HCEC 1CT (cell line): ENCODE measurements at regions not wholly inside any gene's neighbourhood (a gene's known extent, or its start where the extent isn't known, plus 50 kb on each side); places are given as distances from the start of the nearest gene placed in this dataset.
"Not testable (repeated sequence)": the region's sequence is repeated elsewhere in the genome, so short reads cannot be mapped to it uniquely, and the experiment has no call there.

Source experiments
- DNase-seq: peaks from one replicate; pipeline ENCODE4 v3.0.0-alpha.2; 2017

DNA sequence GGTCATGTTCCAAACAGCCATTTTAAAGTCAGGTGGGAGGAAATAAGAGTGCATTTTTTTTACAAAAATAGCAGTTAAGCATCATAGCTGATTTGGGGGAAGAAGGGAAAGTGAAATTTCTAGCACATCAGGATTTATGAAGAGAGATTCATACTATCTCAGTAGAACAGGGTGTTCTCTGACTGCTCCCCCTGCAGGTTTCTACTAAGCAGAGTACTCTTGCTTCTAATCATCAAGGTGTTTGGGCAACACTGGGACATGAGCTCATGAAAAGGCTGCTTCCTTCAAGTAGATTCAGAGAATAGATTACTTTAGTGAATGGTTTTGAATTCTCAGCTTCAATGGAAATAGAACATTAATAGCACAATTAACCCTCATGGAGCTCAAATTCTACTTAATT is 591.4 kb upstream of the PCDH10 start:
- no peak for DNase-seq

DNA sequence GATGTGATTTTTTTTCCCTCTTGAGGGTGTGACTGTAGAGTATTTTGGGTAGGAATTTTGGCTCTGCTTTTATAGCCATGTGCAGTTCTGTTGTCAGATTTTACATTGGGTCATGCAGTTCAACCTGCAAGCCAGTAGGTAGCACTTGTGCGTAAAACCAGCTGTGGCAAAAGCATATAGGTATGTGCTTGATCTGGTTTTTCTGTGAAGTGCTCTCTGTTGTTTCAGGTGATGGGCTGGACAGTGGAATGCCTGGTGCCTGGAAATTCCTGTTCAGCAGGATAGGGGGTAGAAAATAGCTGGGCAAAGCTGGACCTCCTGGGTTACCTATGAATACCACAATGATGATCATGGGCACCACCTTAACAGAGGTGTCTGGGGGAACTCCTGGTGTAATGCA is 584.2 kb upstream of the PCDH10 start:
- no peak for DNase-seq

DNA sequence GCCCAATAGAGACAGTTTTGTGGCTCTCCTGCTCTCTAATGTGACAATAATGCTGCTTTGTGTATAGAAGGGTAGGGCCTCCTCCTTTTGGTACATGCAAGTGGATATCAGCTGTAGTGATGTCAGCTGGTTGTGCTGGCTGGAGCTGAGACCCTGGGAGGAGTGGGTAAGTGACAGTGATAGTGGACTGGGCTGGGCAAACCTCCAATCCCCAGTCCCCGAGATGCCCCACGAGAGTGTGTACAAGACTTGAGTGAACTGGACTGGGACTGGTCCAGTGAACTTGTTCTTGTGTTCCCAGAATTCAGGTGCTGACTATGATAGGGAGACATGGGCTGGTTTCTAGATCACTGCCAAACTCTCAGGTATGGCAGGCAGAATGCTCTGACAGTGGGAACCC is 583.6 kb upstream of the PCDH10 start:
- no peak for DNase-seq

DNA sequence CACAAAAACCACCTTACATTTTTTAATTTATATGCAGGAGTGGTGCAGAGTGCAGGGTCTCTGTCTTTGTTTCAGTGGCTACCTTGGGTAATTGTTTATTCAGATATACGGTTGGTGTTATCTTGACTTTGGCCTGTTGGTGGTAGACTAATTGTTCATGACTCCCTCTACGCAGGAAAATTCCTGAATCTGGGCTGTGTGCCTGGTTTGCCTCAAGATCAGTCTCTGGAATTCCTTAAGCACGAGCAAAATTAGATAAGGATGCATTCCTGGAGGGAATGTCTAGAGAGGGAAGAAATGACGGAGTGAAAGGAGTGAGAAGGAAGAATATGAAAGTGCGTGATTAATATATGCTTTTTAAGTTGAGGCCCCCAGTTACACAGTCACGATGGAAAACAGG is 576.9 kb upstream of the PCDH10 start:
- DNase-seq = no peak

DNA sequence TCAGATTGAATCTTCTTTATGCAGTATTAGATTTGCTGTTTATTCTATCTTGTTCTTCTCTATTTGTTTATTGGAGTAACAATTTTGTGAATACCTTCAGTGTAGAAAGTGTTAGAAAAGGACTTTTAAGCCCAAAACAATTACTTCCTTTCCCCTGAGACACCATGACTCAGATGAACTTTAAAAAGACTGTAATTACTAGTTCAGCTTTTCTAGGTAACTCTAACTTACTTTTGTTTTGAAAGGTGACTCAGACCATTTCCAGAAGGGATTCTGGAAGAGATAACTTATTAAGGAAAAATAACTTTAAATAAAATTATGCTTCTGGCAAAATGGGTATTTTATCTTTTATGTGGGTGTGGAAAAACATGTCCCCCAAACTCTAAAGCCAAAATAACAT is 561.5 kb upstream of the PCDH10 start:
- DNase-seq = peak; percentile 14

DNA sequence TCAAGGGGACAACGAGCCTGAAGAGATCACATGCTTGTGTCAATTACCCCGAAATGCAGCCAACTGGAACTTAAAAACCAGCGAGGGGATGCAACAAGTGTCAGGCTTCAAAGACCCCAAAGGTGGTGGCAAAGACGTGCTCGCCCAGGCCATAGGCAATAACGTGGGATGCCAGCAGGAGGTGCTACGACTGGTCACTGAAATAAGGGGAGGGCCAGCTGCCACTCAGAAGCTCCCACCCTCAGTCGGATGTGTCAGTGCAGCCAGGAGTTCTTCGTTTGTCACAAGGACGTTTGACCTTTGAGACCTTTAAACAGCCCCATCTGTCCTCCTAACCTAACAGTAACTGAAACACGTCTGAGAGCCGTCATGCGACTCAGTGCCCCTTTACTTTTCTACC is 556.8 kb upstream of the PCDH10 start:
- no peak for DNase-seq

DNA sequence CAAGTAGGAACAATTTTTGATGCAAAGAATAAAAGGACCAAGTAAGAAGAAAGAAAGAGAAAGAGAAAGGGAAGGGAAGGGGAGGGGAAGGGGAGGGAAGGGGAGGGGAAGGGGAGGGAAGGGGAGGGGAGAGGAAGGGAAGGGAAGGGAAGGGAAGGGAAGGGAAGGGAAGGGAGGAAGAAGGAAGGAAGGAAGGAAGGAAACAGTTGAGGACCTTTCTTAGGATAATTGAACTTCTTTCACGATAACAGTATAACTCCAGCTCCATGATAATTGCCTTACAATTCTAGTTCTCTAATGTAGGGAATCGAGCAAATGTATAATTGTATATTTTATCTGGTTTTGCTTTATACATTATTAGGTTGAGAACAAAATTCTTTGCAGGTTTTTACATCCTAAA is 556.2 kb upstream of the PCDH10 start:
- no peak for DNase-seq

DNA sequence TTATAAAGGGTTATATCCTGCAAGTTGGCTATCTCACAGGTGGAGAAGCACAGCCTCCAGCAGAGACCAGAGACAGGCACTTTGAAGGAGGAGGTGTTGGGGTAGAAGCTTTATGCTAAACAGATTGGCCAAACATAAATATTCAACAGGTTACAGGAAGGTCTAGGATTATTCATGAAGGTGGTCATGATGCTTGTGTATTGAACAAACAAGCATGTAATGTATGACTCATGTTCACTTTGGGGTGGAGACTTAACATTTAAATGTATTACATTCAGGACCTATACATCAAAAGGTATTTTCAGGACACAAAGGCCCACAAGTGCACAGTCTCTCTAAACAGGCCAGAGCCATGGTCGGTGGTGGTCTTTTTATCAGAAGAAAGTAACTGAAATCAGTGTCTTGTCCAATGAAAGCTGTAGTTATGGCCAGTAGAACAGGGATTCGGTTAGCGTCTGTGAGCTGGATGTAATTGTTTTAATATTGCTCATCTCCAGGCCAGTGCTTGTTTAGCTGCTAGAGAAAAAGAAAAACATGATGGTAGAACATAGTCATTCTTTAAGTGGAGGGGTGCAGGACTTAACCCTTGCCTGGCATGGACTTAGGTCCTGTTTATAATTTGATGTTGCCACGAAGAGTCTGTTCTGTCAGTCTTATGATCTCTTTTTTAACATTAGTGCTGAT is 555.2 kb upstream of the PCDH10 start:
- peak; percentile 25 for DNase-seq

DNA sequence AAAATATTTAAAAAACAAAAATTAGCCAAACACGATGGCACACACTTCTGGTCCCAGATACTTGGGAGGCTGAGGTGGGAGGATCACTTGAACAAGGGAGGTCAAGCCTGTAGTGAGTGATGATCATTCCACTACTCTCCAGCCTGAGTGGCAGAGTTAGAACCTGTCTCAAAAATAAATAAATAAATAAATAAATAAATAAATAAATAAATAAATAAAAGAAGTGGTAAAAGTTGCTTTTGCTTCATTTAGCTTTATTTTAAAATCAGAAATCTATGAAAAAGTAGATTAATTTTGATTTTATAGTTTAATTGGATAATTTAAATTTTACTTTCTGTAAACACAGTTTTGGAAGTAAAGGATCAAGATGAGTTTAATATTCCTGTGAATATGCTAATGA is 552.9 kb upstream of the PCDH10 start:
- DNase-seq = no peak

DNA sequence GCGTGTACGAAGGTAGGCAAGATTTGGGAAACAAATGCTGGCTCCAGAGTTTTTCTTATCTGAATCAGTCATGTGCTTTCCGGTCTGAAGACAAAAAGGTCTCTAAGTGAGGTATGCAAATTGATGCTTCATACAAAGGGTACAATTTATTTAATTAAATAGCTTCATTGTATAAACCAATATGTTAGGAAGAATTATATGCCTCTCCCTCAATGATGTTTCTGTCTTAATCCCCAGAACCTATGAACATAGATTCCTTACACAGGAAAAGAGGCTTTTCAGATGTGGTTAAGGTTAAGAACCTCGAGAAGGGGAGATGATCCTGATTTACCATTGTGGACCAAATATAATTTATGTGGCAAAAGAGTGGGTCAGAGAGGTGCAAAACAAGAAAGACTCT is 543.5 kb upstream of the PCDH10 start:
- no peak for DNase-seq

DNA sequence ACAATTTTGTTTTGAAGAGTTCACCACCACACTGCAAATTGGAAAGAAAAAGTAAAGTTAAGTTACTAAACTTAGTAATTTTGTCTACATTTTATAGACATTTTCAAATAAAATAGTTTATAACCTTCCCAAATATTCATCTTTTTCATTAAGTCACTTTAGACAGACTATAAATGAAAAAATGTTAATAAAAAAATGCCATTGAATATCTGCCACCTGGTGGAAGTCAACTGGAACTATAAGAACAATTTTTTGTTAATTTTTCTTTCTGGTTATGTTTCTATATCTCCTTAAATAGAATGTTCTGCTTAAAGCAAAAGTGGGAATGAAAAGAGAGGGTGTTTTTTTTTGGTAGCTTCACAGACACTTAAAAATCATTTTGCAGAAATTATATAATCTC is 534.4 kb upstream of the PCDH10 start:
- peak; percentile 3 for DNase-seq

DNA sequence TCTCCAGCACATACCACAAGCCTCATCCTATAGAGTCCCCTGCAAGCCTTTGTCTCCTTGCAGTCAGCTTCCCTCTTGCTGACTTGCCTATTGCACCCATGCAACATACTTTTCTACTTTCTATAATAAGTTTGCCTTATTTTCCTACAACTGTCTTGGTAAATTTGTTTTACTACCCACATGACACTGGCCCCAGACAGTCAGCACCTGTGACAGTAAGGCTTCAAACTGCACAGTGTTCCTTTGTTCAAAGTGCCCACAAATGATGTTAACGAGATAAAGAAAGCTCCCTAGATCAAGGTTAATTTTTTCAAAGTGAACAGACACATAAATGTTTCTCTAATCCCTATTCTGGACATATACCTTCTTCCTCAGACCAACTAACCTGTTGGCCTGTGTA is 529.1 kb upstream of the PCDH10 start:
- DNase-seq = no peak

DNA sequence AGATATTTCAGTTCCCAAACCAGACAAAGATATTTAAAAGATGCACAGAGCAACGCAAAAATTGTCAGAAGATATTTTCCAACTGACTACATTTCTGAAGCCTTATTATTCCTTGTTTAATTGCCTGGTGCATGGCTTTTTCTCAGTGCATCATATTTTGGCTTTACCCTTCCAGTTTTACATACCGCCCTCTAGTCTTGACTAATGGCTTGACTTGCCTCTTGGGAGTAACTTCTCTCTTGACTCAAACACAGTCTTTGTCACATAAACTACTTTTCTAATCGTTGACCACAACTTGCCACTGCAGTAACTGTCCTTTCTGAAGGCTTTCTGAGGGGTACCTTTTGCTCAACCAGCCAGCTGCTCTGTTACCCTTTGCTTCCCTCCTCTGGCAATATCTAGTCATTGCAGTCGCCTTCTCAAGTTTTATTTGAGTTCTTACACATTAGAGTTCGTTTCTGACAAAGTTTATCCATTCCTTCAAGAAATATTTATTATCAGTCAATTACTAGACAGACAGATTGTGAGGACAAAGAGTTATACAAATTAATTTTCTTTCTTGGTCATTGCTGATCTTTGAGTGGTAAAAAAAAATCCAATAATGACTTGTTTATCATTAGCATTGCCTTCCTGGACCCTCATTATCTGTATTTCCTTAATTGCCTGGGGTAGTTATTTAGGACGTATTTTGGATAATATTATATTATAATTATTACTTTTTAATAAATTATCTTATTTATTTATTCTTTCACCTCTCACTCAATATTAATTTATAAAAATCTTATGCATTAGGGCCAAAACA is 506.9 kb upstream of the PCDH10 start:
- peak; percentile 42 for DNase-seq

DNA sequence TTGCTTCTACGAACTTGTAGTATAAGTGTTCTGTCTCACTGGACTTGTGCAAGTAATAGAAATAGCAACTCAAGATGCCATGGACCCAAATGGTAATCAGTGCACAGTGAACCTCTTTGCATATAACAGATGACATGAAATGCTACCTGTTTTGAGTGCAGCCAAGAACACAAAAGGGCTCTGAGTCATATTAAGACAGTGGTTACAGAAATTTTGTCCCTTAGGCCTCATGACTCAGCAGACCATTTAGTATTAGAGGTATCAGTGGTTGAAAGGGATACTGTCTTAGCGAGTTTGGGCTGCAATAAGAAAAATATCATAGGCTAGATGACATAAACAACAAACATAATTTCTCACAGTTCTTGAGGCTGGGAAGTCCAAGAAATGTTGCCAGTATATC is 502.9 kb upstream of the PCDH10 start:
- peak; percentile 1 for DNase-seq

DNA sequence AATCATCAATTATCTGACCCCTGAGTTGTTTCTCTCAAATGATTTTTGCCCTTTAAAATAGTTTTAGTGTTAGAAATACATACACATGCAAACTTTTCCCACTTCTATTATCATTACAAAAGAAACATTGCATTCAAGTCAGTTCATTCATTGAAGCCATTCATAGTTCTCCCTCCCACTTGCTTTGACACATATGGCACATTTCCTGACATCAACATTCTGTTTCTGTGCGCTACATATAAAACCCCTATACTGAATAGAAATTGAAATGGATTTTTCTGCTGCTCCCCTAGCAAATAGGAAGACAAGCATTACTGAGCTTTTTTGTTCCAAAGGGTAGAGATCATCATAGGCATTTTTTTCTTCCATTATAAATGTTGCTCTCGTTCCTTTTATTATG is 497.9 kb upstream of the PCDH10 start:
- no peak for DNase-seq

DNA sequence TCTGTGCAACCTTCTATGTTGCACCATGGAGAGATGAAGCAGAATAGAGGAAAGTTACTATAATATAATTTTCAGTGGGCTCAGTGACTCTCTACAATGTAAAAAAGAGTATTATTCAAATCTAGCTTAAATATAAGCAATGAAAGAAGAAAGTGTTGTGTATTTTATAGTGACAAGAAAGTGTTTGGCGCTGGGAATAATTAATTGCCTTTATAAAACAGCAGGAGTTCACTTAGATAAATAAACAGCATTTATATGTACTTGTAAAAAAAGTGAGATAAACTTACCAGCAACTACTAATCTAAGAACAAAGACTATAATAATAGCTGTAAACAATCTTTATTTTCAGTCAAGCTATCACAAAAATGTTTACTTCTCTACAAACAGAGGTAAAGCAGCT is 488.9 kb upstream of the PCDH10 start:
- no peak for DNase-seq

DNA sequence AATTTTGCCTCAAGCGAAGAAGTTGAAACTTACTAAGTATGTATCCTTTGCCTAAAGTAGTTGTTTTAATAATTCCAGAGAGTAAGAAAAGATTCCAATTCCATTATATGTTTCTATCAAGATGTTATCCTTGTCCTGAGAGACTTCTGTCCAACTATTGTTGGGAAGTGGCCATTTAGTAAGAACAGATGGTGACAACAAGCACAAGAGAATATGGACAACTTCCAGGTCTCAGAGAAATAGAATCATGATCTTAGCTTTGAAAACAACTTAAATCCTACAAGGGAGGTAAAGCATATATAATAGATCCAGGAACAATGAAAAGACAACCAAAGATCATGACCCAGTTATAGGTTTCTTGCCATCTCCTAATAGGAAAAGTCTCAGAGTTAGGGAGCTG is 486.6 kb upstream of the PCDH10 start:
- DNase-seq = no peak

DNA sequence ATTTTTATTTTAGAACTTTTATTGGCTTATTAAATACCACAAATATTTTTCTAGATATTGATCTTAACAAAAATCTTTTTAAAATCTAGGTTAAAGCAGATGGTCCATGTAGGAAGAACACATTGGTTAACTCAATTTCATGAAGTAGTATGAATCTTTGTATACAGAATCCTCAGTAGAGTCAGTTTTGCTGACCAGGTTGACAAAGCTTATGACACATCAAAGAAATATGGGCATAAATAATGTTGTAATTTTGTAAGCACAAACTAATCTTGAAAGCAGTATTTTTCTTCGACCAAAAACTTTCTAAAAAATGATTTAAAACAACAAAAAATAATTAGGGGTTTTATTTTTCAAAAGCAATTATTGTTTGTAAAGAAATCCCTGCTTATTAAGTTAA is 479.3 kb upstream of the PCDH10 start:
- peak; percentile 19 for DNase-seq

DNA sequence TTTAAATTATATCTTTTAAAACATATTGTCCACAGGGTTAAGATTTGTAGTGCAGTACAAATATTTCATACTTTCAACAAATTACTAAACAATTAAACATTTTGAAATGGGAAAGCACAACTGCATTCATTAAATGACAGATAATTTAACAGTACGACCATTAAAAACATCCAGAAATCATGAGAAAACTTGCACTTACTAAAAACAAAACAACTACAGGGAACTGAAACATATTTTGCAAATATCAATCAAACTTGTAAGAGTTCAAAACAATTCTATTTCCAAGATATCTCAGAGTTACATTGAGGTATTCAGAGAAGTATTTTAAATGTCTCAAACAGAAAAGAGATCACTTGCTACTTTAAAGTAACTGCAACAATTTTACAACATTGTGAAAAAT is 478.5 kb upstream of the PCDH10 start:
- no peak for DNase-seq

DNA sequence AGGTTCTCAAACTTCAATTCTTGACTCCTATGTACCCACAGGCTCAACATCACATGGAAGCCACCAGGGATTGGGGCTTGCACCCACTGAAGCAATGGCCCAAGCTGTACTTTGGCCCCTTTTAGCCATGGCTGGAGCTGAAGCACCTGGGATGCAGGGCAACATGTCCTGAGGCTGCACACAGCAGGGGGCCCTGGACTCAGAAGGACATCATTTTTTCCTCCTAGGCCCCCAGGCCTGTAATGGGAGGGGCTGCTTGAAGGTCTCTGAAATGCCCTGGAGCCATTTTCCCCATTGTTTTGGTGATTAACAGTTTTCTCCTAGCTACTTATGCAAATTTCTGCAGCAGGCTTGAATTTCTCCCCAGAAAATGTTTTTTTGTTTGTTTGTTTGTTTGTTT is 465.1 kb upstream of the PCDH10 start:
- DNase-seq = no peak

DNA sequence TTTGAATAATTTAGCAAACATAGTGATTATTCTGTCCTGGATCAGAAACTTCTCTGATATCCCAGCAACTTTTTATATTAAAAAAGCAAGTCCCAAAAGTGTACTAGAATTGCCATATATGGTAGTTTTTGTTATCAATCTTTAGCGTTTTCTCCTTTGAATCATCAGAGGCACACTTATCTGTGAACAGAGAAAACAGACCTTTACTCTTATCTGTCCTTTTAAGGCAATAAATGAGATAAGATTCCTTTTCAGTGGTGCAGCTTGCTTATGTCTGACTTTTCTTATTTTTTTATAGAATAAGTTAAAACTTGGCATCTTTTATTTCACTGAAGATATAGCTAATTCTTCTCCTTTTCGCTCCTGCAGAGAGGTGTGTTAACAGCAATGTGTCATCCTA is 458.1 kb upstream of the PCDH10 start:
- DNase-seq = no peak

DNA sequence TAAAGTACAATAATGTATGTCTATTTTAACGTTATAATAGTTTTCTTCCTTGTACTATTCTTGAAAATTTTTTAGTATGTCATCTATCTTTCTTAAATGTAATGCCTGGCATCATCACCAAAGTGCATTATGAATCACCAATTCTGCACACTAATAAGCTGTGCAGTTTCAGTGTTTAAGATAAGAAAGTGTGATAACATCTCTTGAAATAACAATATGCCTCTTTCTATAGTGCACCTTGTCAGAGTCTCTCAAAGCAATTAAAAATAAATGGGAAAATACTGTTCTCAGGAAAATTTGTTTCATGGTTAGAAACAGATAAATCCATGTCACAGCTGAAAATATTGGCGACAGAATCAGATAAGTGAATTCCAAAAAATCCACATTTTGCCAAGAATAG is 457.4 kb upstream of the PCDH10 start:
- no peak for DNase-seq

DNA sequence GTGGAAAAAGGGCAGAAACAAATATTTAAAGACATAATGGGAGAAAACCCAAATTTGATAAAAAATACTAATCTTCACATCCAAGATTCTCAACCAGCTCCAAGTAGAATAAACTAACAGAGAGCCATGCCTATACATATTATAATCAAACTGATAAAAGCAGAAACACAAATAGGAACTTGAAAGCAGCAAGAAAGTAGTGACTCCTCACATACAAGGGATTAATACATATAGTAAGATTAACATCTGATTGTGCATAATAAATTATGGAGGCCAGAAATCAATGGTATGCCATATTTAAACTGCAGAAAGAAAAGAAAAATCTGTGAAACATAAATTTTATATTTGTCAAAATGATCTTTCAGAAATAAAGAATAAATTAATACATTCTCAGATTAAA is 454.3 kb upstream of the PCDH10 start:
- DNase-seq = no peak

DNA sequence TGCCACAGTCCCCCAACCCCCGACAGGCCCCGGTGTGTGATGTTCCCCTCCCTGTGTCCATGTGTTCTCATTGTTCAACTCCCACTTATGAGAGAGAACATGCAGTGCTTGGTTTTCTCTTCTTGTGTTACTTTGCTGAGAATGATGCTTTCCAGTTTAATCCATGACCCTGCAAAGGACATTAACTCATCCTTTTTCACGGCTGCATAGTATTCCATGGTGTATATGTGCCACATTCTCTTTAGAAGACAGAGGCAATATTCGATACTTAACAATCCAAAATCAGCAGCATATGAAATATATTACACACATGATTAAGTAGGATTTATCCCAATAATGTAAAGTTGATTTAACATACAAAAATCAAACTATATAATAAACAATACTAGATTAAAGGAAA is 451.6 kb upstream of the PCDH10 start:
- not testable (repeated sequence) for DNase-seq

DNA sequence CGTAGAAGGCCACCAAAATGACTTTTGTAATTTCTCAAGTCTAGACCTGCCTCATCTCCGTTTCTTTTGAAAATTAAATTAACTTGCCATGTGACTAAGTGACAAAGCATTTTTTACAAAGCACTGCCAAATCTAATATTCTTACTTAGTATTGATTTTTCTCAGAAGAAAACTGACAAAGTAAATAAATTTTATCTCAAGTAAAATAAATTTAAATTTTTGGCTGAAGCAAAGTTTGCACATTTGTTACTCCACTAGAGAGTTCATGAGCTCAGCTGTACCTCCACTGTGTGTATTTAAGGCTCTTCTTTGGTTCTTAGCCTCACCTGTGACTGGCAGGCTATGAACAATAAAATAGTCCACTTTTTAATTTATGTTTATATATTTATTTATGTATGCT is 441.1 kb upstream of the PCDH10 start:
- no peak for DNase-seq
